AG09309 (cell line): ENCODE measurements at regions not wholly inside any gene's neighbourhood (a gene's known extent, or its start where the extent isn't known, plus 50 kb on each side); places are given as distances from the start of the nearest gene placed in this dataset.
"Not testable (repeated sequence)": the region's sequence is repeated elsewhere in the genome, so short reads cannot be mapped to it uniquely, and the experiment has no call there.

Experiments used
- DNase-seq: peaks from one replicate; pipeline ENCODE4 v3.0.0-alpha.2; 2010; ENCODE audit warnings: low read depth
- H3K4me3 ChIP-seq: 2 replicates; pipeline ENCODE4 v1.5.1; 2011; ENCODE audit warnings: mild to moderate bottlenecking, low read depth, low read length, moderate library complexity; ENCODE audit not compliant: control insufficient read depth
- TF ChIP-seq, protein P1 (sequence below): IDR thresholded peaks from 2 replicates; pipeline ENCODE4 v1.5.1; 2011; ENCODE audit warnings: mild to moderate bottlenecking, low read depth, low read length, inconsistent platforms; ENCODE audit not compliant: insufficient read depth, control insufficient read depth; ENCODE audit errors: missing control alignments

DNA sequence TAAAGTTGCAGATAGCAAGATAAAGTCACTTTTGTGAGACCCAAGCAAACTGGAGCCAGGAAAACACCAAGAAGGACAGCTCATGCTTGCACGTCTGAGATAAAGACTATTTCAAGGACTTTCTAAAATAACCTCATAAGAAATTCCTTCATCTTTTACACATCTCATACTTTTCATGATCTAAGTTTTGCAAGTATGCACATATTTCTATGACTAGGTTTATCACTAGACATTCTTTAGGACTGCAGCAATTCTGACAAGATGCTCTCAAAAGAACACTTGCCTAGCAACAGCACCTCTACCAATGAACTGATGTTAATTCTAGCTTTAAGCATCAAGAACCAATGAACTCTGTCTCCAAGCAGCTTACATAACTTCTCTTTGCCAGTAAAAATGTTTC is 457.6 kb downstream of the SEMA3D start:
- no peak overlapping the region for H3K4me3 ChIP-seq
- DNase-seq, result peak; percentile 46
- TF ChIP-seq, protein P1, sequence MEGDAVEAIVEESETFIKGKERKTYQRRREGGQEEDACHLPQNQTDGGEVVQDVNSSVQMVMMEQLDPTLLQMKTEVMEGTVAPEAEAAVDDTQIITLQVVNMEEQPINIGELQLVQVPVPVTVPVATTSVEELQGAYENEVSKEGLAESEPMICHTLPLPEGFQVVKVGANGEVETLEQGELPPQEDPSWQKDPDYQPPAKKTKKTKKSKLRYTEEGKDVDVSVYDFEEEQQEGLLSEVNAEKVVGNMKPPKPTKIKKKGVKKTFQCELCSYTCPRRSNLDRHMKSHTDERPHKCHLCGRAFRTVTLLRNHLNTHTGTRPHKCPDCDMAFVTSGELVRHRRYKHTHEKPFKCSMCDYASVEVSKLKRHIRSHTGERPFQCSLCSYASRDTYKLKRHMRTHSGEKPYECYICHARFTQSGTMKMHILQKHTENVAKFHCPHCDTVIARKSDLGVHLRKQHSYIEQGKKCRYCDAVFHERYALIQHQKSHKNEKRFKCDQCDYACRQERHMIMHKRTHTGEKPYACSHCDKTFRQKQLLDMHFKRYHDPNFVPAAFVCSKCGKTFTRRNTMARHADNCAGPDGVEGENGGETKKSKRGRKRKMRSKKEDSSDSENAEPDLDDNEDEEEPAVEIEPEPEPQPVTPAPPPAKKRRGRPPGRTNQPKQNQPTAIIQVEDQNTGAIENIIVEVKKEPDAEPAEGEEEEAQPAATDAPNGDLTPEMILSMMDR, result no peak

- TF ChIP-seq, protein P1, result no peak
- DNase-seq, result no peak
- H3K4me3 ChIP-seq, result no peak overlapping the region
Observed at GRCh38 chr7:84722734-84723133, 464.1 kb downstream of the SEMA3D start.

- peak; percentile 24 for DNase-seq
- TF ChIP-seq, protein P1, result no peak
Observed at GRCh38 chr7:84722086-84722485, 464.8 kb downstream of the SEMA3D start.

DNA sequence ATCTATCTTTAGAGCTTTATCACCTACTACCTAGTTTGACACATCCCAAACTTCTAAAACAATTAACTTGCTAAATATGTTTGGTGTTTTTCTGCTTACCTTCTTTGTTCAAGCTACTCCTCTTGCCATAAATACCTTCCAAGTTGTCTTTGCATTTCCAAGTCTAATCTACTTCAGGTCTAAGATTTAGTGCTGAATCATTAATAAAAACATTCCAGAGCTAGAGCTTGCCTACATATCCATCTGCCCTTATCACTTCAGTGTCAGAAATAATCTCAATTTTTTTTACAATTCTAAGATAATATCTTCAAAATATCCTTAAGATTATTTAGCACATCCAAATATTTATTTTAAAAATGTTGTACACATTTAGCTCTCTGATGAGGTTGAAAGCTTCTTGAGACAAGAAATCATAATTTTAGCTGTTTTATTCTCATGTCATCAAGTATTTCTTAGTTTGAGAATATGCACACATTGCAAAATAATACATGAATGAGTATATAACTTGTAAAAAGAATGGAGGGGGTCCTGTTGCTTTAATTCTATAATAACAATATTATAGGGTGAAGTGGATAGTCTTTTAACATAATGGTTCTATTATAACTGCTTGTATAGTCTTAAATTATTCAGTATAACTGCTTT is 466.3 kb downstream of the SEMA3D start:
- TF ChIP-seq, protein P1, result no peak
- DNase-seq, result no peak
- H3K4me3 ChIP-seq, result no peak overlapping the region

More at GRCh38 chr7:84722086-84722485, 464.8 kb downstream of the SEMA3D start:
- H3K4me3 ChIP-seq, result no peak overlapping the region

- TF ChIP-seq, protein P1, result no peak
- no peak for DNase-seq
- no peak overlapping the region for H3K4me3 ChIP-seq
Observed at GRCh38 chr7:84714765-84715164, 472.1 kb downstream of the SEMA3D start.

DNA sequence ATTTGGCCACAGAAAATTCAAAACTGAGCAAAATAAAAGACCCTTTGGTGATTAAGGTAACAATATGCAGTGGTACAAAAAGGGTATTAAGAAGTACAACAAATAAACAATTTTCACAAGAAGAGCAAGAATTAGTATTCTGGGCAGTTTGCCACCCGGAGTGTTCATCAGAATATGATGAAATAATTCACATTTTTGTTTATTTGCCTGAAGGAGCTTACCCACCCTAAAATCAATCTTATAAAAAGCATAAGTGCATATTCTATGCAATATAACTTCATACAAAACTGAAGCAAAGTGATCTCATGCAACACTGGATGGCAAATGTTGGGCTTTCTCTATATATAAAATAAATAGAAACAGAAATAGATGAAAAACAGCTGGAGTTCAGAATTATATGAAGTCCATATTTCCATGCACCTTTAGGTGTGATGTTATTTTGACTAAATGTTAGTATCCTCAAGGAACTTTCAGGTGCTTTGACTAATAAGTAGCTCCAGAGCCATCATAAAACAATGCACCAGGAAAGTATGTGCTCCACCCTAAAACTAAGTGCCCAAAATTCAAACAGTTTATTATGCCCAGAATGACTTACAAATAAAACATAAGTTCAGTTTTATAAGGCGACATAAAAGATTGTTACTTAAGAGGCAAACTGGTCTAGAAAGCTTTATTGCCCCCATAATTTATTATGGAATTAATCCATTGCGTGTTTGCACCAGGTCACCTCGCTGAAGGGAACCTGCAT is 474.3 kb downstream of the SEMA3D start:
- no peak for DNase-seq
- TF ChIP-seq, protein P1, result no peak
- no peak overlapping the region for H3K4me3 ChIP-seq

DNA sequence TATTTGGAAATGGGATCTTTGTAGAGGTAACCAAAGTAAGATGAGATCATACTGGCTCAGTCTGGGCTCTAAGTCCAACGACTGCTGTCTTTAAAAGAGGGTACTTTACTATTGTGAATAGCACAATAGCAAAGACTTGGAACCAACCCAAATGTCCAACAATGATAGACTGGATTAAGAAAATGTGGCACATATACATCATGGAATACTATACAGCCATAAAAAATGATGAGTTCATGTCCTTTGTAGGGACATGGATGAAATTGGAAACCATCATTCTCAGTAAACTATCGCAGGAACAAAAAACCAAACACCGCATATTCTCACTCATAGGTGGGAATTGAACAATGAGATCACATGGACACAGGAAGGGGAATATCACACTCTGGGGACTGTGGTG is 476.3 kb downstream of the SEMA3D start:
- not testable (repeated sequence) for DNase-seq, H3K4me3 ChIP-seq
